ENCODE measurements at regions not wholly inside any gene's neighbourhood (a gene's known extent, or its start where the extent isn't known, plus 50 kb on each side); places are given as distances from the start of the nearest gene placed in this dataset.

GRCh38 chr5:113869611-113870010, 356.1 kb downstream of the YTHDC2 start:
- TF ChIP-seq EZH2 (IDR thresholded peaks at IDR 0.05; ENCODE audit: insufficient read depth, poor library complexity, severe bottlenecking) (no peak), EZH2phosphoT487 (IDR thresholded peaks at IDR 0.05; ENCODE audit: insufficient read depth, low read depth) (no peak)
